GM19438 (cell line): ENCODE measurements at regions not wholly inside any gene's neighbourhood (a gene's known extent, or its start where the extent isn't known, plus 50 kb on each side); places are given as distances from the start of the nearest gene placed in this dataset.

ENCODE experiments used
- ATAC-seq: cut with Tn5 transposase; IDR thresholded peaks from one replicate; pipeline ENCODE4 v1.9.1; 2021; ENCODE audit warnings: low read depth; ENCODE audit not compliant: unreplicated experiment

GRCh38 chr14:105837349-105838063 lies 311.1 kb downstream of the TMEM121 start:
- ATAC-seq: no peak

DNA sequence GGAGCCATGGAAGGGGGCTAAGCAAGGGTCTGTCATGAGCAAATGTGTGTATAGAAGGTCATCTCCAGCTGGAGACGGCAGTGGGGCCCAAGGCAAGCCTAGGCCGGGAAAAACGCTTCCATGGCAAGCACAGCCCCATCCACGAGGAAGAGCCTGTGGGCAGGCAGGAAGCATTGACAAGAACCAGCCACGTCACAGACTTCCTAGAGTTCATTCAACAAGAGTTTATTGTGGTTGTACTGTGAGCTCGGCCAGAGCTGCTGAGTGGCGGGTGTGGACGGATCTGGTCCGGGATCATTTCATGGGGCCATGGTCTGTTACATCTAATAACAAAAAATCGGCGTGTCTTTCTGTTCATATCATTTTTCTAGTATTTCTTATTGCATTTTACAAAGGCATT lies 311.7 kb downstream of the TMEM121 start:
- ATAC-seq: no peak

DNA sequence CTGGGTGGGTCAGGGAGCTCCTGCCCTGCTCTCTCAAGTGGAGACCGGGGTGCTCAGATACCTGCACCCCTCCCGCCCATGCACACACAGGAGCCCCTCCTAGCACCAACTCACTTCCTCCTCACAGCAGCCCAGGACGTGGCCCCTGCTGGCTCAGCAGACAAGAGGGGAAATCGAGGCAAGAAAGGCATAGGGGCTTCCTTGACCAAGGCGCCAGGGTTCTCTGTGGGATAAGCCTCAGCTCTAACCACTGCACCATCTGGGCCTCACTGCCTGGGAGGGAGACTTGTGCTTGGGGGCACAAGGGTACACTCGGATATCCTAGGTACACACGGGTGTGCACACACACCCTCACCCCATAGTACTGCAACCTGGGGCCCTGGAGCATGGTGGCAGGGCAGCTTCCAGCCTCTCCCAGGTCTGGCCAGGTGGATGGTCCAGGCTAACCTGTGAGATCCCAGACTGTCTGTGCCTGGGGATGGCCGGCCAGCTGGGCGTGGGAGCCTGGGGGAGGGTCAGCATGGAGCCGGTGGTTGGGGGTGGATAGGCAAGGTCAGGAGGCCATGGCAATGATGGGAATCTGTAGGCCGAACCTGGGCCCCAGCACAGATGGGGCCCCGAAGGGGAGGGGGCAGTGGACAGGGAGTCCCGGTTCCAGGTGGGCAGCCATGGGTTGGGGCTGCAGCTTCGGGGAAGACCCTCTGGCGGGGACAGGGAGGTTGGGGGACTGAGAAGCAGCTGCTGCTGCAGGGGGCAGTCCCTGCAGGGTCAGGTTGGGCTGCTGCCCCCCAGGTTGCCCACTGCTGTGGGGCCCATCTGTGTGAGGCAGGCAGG lies 312.4 kb downstream of the TMEM121 start:
- no peak for ATAC-seq

GRCh38 chr14:105839425-105840265 lies 313.3 kb downstream of the TMEM121 start:
- no peak for ATAC-seq

DNA sequence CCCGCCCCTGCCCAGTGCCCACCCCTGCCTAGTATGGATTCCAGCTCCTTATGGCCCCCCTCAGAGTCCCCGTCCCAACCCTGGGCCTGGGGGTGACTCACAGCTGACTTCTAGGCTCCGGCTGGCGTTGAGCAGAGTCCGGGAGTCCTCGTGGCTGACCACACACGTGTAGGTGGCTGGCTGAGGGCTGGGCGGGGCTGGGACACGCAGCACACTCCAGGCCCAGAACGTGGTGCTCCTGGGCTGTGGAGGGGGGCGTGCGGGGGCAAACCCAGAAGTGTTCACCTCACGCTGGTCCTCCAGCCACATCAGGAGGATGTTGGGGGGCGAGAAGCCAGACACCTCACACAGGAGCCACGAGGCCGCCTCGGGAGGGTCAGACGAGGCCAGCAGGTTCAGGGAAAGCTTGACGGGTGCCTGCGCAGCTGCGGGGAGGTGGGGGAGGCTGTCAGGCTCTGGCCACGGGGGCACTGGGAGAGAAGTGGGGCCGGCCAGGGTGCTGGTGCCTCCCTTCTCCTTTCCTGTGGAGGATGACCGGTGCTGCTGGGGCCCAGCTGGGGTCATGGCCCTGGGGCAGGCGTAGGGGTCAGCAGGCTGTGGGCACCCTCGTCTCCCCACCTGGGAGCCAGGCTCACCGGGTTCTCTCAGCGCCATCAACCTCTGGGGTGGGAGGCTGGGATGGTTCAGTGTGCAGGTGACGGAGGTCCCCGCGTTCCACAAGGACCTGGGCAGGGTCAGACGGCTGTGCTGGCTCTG lies 314.1 kb downstream of the TMEM121 start:
- ATAC-seq: no peak

- ATAC-seq: no peak
Measured at GRCh38 chr14:105841022-105842009, 314.9 kb downstream of the TMEM121 start.

DNA sequence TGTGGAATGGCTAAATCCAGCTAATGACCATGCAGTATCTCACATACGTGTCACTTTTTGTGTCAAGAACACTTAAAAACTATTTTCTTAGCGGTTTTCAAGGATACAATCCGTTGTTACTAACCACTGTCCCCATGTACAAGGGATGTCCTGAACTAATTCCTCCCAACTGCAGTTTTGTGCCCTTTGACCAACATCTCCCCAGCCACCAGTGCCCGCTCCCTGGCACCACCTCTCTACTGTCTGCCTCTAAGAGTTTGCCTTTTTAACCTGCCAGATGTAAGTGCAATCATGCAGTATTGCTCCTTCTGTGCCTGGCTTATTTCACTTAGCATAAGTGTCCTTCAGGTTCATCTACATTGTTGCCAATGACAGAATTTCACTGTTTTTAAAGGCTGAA lies 315.7 kb downstream of the TMEM121 start:
- no peak for ATAC-seq

DNA sequence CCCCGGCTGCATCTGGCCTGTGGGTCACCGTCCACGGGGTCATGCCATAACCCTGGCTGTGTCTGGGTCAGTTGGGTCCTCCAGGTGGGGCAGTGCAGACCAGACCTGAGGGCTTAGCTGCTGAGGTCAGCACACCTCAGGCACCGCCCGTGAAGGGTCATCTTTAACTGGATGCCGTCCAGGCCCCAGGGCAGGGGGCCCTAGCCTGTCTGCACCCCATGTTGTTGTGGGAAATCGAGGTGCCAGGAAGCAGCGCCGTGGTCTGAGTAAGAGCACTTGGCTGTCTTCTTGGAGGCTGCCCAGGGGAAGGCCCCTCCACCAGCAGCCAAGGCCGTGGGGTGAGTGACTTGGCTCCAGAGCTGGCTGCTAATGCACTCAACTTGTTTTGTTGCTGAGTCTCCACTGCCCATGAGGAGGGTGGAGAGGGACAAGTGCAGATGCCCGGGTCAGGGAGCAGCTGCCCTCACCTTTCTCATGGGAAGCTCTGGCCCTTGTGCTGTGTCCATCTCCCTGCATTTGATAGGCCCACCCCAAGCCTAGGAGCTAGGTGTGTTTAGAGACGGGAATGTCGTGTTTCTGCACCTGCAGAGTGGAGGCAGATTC lies 317.2 kb downstream of the TMEM121 start:
- no peak for ATAC-seq

DNA sequence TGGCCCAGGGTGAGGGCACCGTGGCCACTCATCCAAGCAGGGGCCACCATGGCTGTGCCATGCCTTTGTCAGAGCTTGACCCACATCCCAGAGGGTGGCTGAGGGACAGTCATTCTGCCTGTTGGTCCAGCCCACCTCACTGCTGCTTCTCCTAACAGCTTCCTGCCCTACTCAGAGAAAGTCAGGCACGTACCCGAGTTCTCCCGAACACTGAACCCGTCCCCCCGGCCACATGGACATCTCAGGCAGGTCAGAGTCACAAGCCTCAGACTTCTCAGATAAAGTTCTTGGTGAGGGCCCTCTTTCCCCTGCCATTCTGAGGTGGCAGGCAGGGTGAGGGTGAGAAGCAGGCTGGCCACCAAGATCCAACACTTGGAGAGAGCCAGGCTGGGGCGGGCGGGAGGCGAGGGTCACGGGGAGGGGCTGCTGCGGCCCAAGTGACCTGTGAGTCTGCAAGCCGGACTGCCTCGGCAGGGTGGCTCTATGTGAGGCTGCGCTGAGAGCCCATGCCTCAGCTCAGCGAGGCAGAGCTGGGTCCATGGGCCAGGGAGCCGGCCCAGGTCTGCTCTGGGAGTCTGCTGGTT lies 317.8 kb downstream of the TMEM121 start:
- no peak for ATAC-seq

- ATAC-seq: no peak
Measured at GRCh38 chr14:105844810-105845724, 318.7 kb downstream of the TMEM121 start.

- ATAC-seq: no peak
Measured at GRCh38 chr14:105845725-105846309, 319.4 kb downstream of the TMEM121 start.

- no peak for ATAC-seq
Measured at GRCh38 chr14:105846312-105846711, 319.9 kb downstream of the TMEM121 start.

GRCh38 chr14:105847400-105847799 lies 321.0 kb downstream of the TMEM121 start:
- no peak for ATAC-seq

DNA sequence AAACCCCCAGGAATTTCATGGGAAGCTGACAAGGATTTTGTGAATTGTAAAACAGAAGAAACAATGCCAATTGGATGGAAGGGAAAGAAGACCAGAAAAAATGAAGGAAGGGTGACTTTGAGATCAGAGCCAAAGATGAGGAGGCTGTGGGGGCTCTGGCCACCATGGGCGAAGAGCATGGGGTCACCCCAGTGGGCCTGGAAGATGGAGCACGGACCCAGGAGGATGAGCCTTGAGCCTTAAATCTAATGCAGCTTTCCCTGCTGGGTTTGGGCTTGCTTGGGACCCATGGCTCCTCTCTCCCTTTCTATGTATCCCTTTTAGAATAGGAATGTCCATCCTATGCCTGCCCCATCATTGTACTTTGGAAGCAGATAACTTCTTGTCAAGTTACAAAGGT lies 322.2 kb downstream of the TMEM121 start:
- no peak for ATAC-seq

DNA sequence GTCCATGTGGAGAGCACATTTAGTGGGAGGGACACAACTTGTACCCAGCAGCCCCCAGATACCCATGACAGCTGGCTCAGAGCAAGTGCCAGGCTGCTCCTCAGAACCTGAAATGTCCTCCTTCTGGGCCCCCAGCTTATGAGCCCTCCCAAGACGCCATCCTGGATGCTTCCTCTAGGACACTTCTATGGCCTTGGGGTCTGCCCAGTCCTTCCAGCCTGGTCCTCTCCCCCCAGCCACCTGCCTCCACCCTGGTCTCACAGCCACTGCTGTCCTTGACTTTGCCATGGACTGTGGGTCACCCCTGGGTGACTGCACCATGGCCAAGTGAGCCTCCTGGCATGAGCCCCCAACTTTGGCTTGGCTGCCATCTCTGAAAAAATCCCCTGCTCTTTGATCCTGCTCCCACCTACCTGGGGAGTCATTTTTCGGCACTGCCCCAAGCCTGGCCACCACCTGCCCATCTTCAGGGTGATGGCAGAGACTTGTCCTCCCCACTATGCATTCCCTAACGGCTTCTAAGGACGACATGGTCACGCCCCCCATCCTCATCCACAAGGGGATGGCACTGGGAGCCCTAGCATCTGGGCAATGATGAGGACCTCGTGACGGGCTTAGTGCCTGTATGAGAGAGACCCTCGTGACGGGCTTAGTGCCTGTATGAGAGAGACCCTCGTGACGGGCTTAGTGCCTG lies 323.7 kb downstream of the TMEM121 start:
- no peak for ATAC-seq

DNA sequence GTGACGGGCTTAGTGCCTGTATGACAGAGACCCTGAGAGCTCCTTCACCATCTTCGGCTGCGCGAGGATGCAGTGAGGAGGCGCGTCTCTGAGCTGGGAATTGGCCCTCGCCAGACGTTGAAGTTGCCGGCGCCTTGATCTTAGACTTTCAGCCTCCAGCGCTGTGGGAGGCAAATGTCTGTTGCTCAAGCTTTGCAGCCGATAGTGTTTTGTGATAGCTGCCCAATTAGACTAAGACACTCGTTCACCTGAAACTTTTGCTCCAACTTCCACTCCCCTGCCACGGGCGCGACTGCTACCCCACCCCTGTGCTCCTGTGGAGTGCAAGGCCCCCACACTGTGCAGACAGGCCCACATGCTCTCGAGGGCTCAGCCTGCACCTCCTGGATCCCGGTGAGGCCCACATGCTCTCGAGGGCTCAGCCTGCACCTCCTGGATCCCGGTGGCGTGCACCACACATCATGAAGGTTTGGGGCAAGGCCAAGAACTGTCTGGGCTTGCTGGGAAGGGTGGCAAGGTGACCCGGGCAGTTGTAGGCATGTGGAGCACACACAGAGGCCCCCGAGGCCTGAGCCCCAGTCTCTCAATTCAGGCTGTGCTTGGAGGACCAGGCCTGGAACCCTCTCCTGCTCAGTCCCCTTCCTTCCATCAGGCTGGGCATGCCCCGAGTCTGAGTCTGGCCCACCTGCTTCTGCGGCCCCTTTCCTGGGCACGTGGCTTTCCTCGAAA lies 324.6 kb downstream of the TMEM121 start:
- no peak for ATAC-seq
